Psoas muscle (tissue), 7 donors: ENCODE measurements at regions not wholly inside any gene's neighbourhood (a gene's known extent, or its start where the extent isn't known, plus 50 kb on each side); places are given as distances from the start of the nearest gene placed in this dataset.

ENCODE experiments used
- ATAC-seq, 4 donors: fragments of 200-7000 bp; cut with Tn5 transposase; one replicate each; pipeline ENCODE4 v1.9.1; 2020; ENCODE audit warnings: moderate library complexity in 3 of 4, mild to moderate bottlenecking in 2 of 4
- DNase-seq, 2 donors: peaks; one replicate each; pipeline ENCODE4 v3.0.0-alpha.2; 2020
- H3K27ac ChIP-seq: fragments of 200-600 bp; one replicate; pipeline ENCODE4 v1.8.0; 2022
- H3K27me3 ChIP-seq, 3 donors: fragments of 200-600 bp in 1 of 3; one replicate each; pipeline versions ENCODE4 v1.6.1 to v1.8.0; 2013 to 2022; ENCODE audit warnings: low read length in 2 of 3, mild to moderate bottlenecking in 2 of 3, moderate library complexity in 1 of 3; ENCODE audit not compliant: insufficient read depth in 3 of 3
- H3K36me3 ChIP-seq, 2 donors: fragments of 200-600 bp in 1 of 2; one replicate each; pipeline versions ENCODE4 v1.6.1 to v1.8.0; 2013 to 2022; ENCODE audit warnings: low read depth in 1 of 2, mild to moderate bottlenecking in 1 of 2, moderate library complexity in 1 of 2; ENCODE audit not compliant: insufficient read depth in 1 of 2
- H3K4me1 ChIP-seq: fragments of 200-600 bp; one replicate; pipeline ENCODE4 v1.8.0; 2022
- H3K4me3 ChIP-seq: fragments of 200-600 bp; one replicate; pipeline ENCODE4 v1.8.0; 2022; ENCODE audit warnings: mild to moderate bottlenecking
- H3K9me3 ChIP-seq: fragments of 200-600 bp; one replicate; pipeline ENCODE4 v1.8.0; 2022
- CTCF ChIP-seq: fragments of 200-600 bp; IDR thresholded peaks from one replicate; pipeline ENCODE4 v1.8.0; 2022; ENCODE audit warnings: antibody characterized with exemption
- WGBS, 3 donors: extraction: QIAGEN DNeasy Blood & Tissue Kit; methylation state at CpG; one replicate each; pipeline versions ENCODE4 v1.1.6 to v1.1.7; 2013; 5-methylcytosine and 5-hydroxymethylcytosine counted together
- intact Hi-C, 2 donors: fragments of 100-400 bp; cut with DNase I; formaldehyde crosslinking; loops; one replicate each; pipeline versions ENCODE4 v1.11.0 to v1.14.2; 2022
- donor health status: healthy with polysubstance abuse.
- donor health status: DM: no; HTN: no; CAD: no; lungs with moderate emphysema.
- donor health status: Bipolar disorder and iron deficiency.
- donor health status: healthy.
- donor health status: DM: yes; HTN: yes; CAD: no.
- donor health status: DM: no; HTN: no; CAD: no.
- donor health status: DM: yes; HTN: yes; CAD: no.

GRCh38 chr13:105814902-105815250 is 720.6 kb downstream of the EFNB2 start:
- no peak overlapping the region for H3K4me3 ChIP-seq
- TF ChIP-seq CTCF: no peak
- no peaks in the 10 kb centered on the region for H3K4me1 ChIP-seq
- no peak overlapping the region for H3K27ac ChIP-seq
- WGBS, 3 donors: 61 to 72% (median 70%) methylated on average over 4 of the region's 4 CpGs
- intact Hi-C loops: no loop called here
- H3K9me3 ChIP-seq: no peaks in the 10 kb centered on the region
- DNase-seq (no peak), ATAC-seq (no peak)
- no peaks in the 10 kb centered on the region for H3K36me3 ChIP-seq
- H3K27me3 ChIP-seq: no peaks in the 10 kb centered on the region

GRCh38 chr13:105814219-105814901 is 721.1 kb downstream of the EFNB2 start:
- H3K9me3 ChIP-seq: no peaks in the 10 kb centered on the region
- no peak overlapping the region for H3K4me3 ChIP-seq
- no peaks in the 10 kb centered on the region for H3K27me3 ChIP-seq
- no peaks in the 10 kb centered on the region for H3K36me3 ChIP-seq
- H3K4me1 ChIP-seq: no peaks in the 10 kb centered on the region
- no peak for DNase-seq
- no peak for TF ChIP-seq CTCF
- 40 to 43% (median 40%) methylated on average over 5 of the region's 5 CpGs for WGBS, 3 donors
- H3K27ac ChIP-seq: no peak overlapping the region
- intact Hi-C loops: no loop called here
- ATAC-seq: no peak

- H3K4me3 ChIP-seq: no peak overlapping the region
- no peak for TF ChIP-seq CTCF
- H3K4me1 ChIP-seq: no peaks in the 10 kb centered on the region
- H3K27me3 ChIP-seq: no peaks in the 10 kb centered on the region
- intact Hi-C loops: no loop called here
- WGBS, 3 donors: 56 to 69% (median 65%) methylated on average over 3 of the region's 3 CpGs
- H3K36me3 ChIP-seq: no peaks in the 10 kb centered on the region
- no peaks in the 10 kb centered on the region for H3K9me3 ChIP-seq
- DNase-seq: no peak
- H3K27ac ChIP-seq: no peak overlapping the region
- ATAC-seq: no peak
Observed at GRCh38 chr13:105806628-105806920, 728.9 kb downstream of the EFNB2 start.

- Histone ChIP-seq H3K9me3 (no peaks in the 10 kb centered on the region), H3K36me3 (no peaks in the 10 kb centered on the region), H3K27me3 (no peaks in the 10 kb centered on the region), H3K4me1 (no peaks in the 10 kb centered on the region), H3K27ac (no peak overlapping the region), H3K4me3 (no peak overlapping the region)
- DNase-seq: no peak
- no peak for TF ChIP-seq CTCF
- intact Hi-C loops: no loop called here
- 74 to 81% (median 77%) methylated on average over 6 of the region's 6 CpGs for WGBS, 3 donors
- ATAC-seq: no peak
Observed at GRCh38 chr13:105805892-105806627, 729.4 kb downstream of the EFNB2 start.
